Pancreas (tissue), 10 donors: ENCODE measurements at regions not wholly inside any gene's neighbourhood (a gene's known extent, or its start where the extent isn't known, plus 50 kb on each side); places are given as distances from the start of the nearest gene placed in this dataset.
"Not testable (repeated sequence)": the region's sequence is repeated elsewhere in the genome, so short reads cannot be mapped to it uniquely, and the experiment has no call there.

Experiments used
- ATAC-seq, 4 donors: fragments of 200-7000 bp; cut with Tn5 transposase; one replicate each; pipeline versions ENCODE4 v1.8.0 to v1.9.1; 2020; ENCODE audit warnings: mild to moderate bottlenecking in 4 of 4, moderate library complexity in 4 of 4
- DNase-seq, 6 donors: peaks; one replicate each; pipeline ENCODE4 v3.0.0-alpha.2; 2020
- FAIRE-seq: peaks from 2 replicates; lab custom pipeline; 2012; peaks lifted over from hg19 to GRCh38; lab: Jason Lieb, UNC
- H3K27ac ChIP-seq, 4 donors: fragments of 200-600 bp; sonication (generic); 1 replicate in 3 of 4; 2 replicates in 1 of 4; pipeline versions ENCODE4 v1.5.0 to v1.8.0; 2020
- H3K27me3 ChIP-seq, 4 donors: fragments of 200-600 bp; one replicate each; pipeline ENCODE4 v1.8.0; 2021
- H3K36me3 ChIP-seq, 3 donors: fragments of 200-600 bp; sonication (generic) in 1 of 3; one replicate each; pipeline versions ENCODE4 v1.5.0 to v1.8.0; 2020 to 2021
- H3K4me1 ChIP-seq, 3 donors: fragments of 200-600 bp; one replicate each; pipeline ENCODE4 v1.8.0; 2021
- H3K4me3 ChIP-seq, 4 donors: fragments of 200-600 bp; sonication (generic) in 2 of 4; one replicate each; pipeline versions ENCODE4 v1.5.0 to v1.8.0; 2020 to 2021
- H3K9me3 ChIP-seq, 4 donors: fragments of 200-600 bp; one replicate each; pipeline ENCODE4 v1.8.0; 2021
- CTCF ChIP-seq, 4 donors: fragments of 200-600 bp; sonication (generic) in 3 of 4; IDR thresholded peaks; one replicate each; pipeline versions ENCODE4 v1.5.0 to v1.8.0; 2021; ENCODE audit warnings: antibody characterized with exemption in 4 of 4
- WGBS, 2 donors: extraction: QIAGEN DNeasy Blood & Tissue Kit; methylation state at CpG; one replicate each; pipeline ENCODE4 v1.1.7; 2013; 5-methylcytosine and 5-hydroxymethylcytosine counted together
- intact Hi-C, 3 donors: fragments of 100-400 bp; cut with DNase I; formaldehyde crosslinking; loops; one replicate each; pipeline versions ENCODE4 v1.11.1 to v1.14.2; 2022
- donor health status: healthy with polysubstance abuse.
- donor health status: DM: no; HTN: no; CAD: no; lungs with moderate emphysema.
- donor health status: DM: no; HTN: no; CAD: no.
- donor health status: control.
- donor health status: control.
- donor health status: Bipolar disorder and iron deficiency.
- donor health status: DM: yes; HTN: yes; CAD: no.
- donor health status: DM: no; HTN: no; CAD: no.
- donor health status: DM: no; HTN: no; CAD: no.
- donor health status: DM: yes; HTN: yes; CAD: no.

GRCh38 chr3:189419683-189420082 is 211.5 kb upstream of the TP63 start:
- H3K4me1 ChIP-seq: no peaks in the 10 kb centered on the region
- TF ChIP-seq CTCF (IDR thresholded peaks at IDR 0.05): no peak
- intact Hi-C loops: no loop called here
- H3K4me3 ChIP-seq: no peak overlapping the region
- no peak for FAIRE-seq
- no peaks in the 10 kb centered on the region for H3K36me3 ChIP-seq
- no peak for ATAC-seq
- 51 to 65% methylated on average over 1 of the region's 1 CpG for WGBS, 2 donors
- no peaks in the 10 kb centered on the region for H3K27me3 ChIP-seq
- H3K27ac ChIP-seq: no peak overlapping the region
- H3K9me3 ChIP-seq: no peaks in the 10 kb centered on the region
- DNase-seq: no peak

- Histone ChIP-seq H3K4me1 (no peaks in the 10 kb centered on the region), H3K27ac (no peak overlapping the region), H3K27me3 (no peaks in the 10 kb centered on the region), H3K36me3 (no peaks in the 10 kb centered on the region), H3K9me3 (no peaks in the 10 kb centered on the region), H3K4me3 (no peak overlapping the region)
- 79 to 90% methylated on average over 2 of the region's 2 CpGs for WGBS, 2 donors
- DNase-seq: no peak
- ATAC-seq: no peak
- FAIRE-seq: no peak
- TF ChIP-seq CTCF (IDR thresholded peaks at IDR 0.05): no peak
- intact Hi-C loops: no loop called here
Observed at GRCh38 chr3:189424922-189425321, 206.3 kb upstream of the TP63 start.

- H3K27ac ChIP-seq: no peak overlapping the region
- no peak overlapping the region for H3K4me3 ChIP-seq
- intact Hi-C loops: no loop called here
- H3K9me3 ChIP-seq: no peaks in the 10 kb centered on the region
- no peak for TF ChIP-seq CTCF (IDR thresholded peaks at IDR 0.05)
- no peak for ATAC-seq
- no peaks in the 10 kb centered on the region for H3K27me3 ChIP-seq
- WGBS, 2 donors: 24 to 27% methylated on average over 1 of the region's 1 CpG
- no peaks in the 10 kb centered on the region for H3K4me1 ChIP-seq
- H3K36me3 ChIP-seq: no peaks in the 10 kb centered on the region
- no peak for DNase-seq
- FAIRE-seq: no peak
Observed at GRCh38 chr3:189429019-189429418, 202.2 kb upstream of the TP63 start.

GRCh38 chr3:189430166-189430565 is 201.0 kb upstream of the TP63 start:
- TF ChIP-seq CTCF (IDR thresholded peaks at IDR 0.05): no peak
- Histone ChIP-seq H3K27ac (no peak overlapping the region), H3K4me1 (no peaks in the 10 kb centered on the region), H3K9me3 (no peaks in the 10 kb centered on the region), H3K4me3 (no peak overlapping the region), H3K36me3 (no peaks in the 10 kb centered on the region), H3K27me3 (no peaks in the 10 kb centered on the region)
- DNase-seq (no peak), FAIRE-seq (no peak), ATAC-seq (no peak)
- intact Hi-C loops: no loop called here
- 74 to 75% methylated on average over 2 of the region's 2 CpGs for WGBS, 2 donors

GRCh38 chr3:189442257-189442656 is 188.9 kb upstream of the TP63 start:
- H3K4me1 ChIP-seq, DNase-seq, H3K27me3 ChIP-seq, FAIRE-seq, H3K9me3 ChIP-seq, H3K27ac ChIP-seq, H3K36me3 ChIP-seq, ATAC-seq, intact Hi-C loops, H3K4me3 ChIP-seq: not testable (repeated sequence)
- 81 to 84% methylated on average over 10 of the region's 10 CpGs for WGBS, 2 donors
